Neural progenitor cell (in vitro differentiated cells): ENCODE measurements at regions not wholly inside any gene's neighbourhood (a gene's known extent, or its start where the extent isn't known, plus 50 kb on each side); places are given as distances from the start of the nearest gene placed in this dataset.

Experiments
- EZH2phosphoT487 ChIP-seq: fragments of 200-600 bp; sonication (generic); IDR thresholded peaks from 2 replicates; pipeline ENCODE4 v1.6.1; 2017; ENCODE audit warnings: antibody characterized with exemption
- TF ChIP-seq, protein P1 (sequence below): fragments of 200-600 bp; sonication (generic); IDR thresholded peaks from 2 replicates; pipeline ENCODE4 v1.5.1; 2017; ENCODE audit warnings: antibody characterized with exemption, mild to moderate bottlenecking

- TF ChIP-seq, protein P1, sequence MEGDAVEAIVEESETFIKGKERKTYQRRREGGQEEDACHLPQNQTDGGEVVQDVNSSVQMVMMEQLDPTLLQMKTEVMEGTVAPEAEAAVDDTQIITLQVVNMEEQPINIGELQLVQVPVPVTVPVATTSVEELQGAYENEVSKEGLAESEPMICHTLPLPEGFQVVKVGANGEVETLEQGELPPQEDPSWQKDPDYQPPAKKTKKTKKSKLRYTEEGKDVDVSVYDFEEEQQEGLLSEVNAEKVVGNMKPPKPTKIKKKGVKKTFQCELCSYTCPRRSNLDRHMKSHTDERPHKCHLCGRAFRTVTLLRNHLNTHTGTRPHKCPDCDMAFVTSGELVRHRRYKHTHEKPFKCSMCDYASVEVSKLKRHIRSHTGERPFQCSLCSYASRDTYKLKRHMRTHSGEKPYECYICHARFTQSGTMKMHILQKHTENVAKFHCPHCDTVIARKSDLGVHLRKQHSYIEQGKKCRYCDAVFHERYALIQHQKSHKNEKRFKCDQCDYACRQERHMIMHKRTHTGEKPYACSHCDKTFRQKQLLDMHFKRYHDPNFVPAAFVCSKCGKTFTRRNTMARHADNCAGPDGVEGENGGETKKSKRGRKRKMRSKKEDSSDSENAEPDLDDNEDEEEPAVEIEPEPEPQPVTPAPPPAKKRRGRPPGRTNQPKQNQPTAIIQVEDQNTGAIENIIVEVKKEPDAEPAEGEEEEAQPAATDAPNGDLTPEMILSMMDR: no peak
- TF ChIP-seq EZH2phosphoT487: no peak
Measured at GRCh38 chrX:95044331-95044730, 1370.3 kb downstream of the FAM133A start.
